ENCODE measurements at regions not wholly inside any gene's neighbourhood (a gene's known extent, or its start where the extent isn't known, plus 50 kb on each side); places are given as distances from the start of the nearest gene placed in this dataset.

DNA sequence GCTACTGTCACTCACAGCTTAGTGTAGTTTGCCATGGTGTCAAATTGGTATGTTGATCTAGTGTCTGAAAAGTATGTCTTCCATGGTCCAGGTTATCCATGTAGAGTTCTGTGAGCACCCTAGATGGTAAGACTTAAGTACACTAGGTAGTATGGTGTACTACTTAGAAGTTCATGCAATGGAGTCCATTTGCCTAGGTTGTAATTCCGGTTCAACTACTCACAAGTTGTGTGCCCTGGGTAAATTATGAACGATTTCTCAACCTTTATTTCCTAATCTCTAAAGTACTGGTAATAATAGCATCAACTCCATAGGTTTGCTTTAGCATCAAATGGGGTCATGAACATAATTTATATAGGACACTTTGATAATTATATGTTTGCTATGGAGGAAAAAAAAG, 666.2 kb upstream of the CELF2 start:
- Histone ChIP-seq H4K91ac (ENCODE audit: insufficient read depth, low read depth, low read length) (no peak overlapping the region), H3K4ac (ENCODE audit: low read depth, low read length) (no peak overlapping the region), H3K4me1 (ENCODE audit: control insufficient read depth, insufficient read depth, low read length) (no peaks in the 10 kb centered on the region), H3K9ac (ENCODE audit: low read depth, low read length) (no peak overlapping the region), H2AK5ac (ENCODE audit: low read depth, low read length) (no peak overlapping the region), H3K23ac (ENCODE audit: low read depth, low read length) (no peak overlapping the region), H2BK15ac (ENCODE audit: low read depth, low read length) (no peak overlapping the region), H2AFZ (replicated peaks; ENCODE audit: low read length, poor library complexity) (no peak overlapping the region), H4K20me1 (ENCODE audit: insufficient read depth, low read length) (no peaks in the 10 kb centered on the region), H3K18ac (ENCODE audit: low read depth, low read length) (no peak overlapping the region), H3K56ac (ENCODE audit: extremely low read depth, insufficient read depth, low read length) (no peak overlapping the region), H3K79me1 (ENCODE audit: low read depth in 1 of 2, low read length in 2 of 2) (no peaks in the 10 kb centered on the region), H3K36me3 (ENCODE audit: control insufficient read depth, insufficient read depth, low read length) (no peaks in the 10 kb centered on the region), H2BK20ac (ENCODE audit: low read depth, low read length) (no peak overlapping the region), H2BK5ac (ENCODE audit: low read depth, low read length, poor library complexity, severe bottlenecking) (no peak overlapping the region), H3K14ac (replicated peaks; ENCODE audit: low read depth, low read length) (no peak overlapping the region), H3K4me3 (ENCODE audit: insufficient read depth, low read depth, low read length) (no peak overlapping the region), H2BK120ac (ENCODE audit: low read depth, low read length) (no peak overlapping the region), H3K27ac (ENCODE audit: insufficient read depth, low read length) (no peak overlapping the region), H3K9me1 (ENCODE audit: insufficient read depth, low read length) (no peaks in the 10 kb centered on the region), H3K27me3 (ENCODE audit: control insufficient read depth, insufficient read depth, low read length) (no peaks in the 10 kb centered on the region), H3K4me2 (ENCODE audit: low read depth, low read length) (no peak overlapping the region), H4K8ac (ENCODE audit: low read depth in 2 of 2, low read length in 2 of 2) (no peak overlapping the region), H4K5ac (ENCODE audit: low read depth, low read length) (no peak overlapping the region), H2AK9ac (replicated peaks; ENCODE audit: low read depth, low read length, poor library complexity) (no peak overlapping the region), H3K9me3 (ENCODE audit: control insufficient read depth, insufficient read depth, low read length) (no peaks in the 10 kb centered on the region)
- dilution Hi-C loops (cut with HindIII; ENCODE audit: low sequenced_read_pairs, unreplicated experiment) = no loop called here
- no TSS peak for BruUV-seq (replicated peaks)
- intact Hi-C loops (cut with micrococcal nuclease) = no loop called here
- ChIA-PET CTCF (no interaction called here), POLR2A (ENCODE audit: unreplicated experiment) (no interaction called here)
- ATAC-seq (ENCODE audit: low read depth) (no peak), DNase-seq (no peak)
- no peak for TF ChIP-seq NFE2L2 (IDR thresholded peaks at IDR 0.05; ENCODE audit: low read depth, low read length)
- in situ Hi-C loops (cut with MboI; ENCODE audit: low sequenced_read_pairs) = no loop called here
- WGBS, 2 experiments (ENCODE audit: extremely low coverage in 2 of 2, insufficient read length in 1 of 2) = no CpG with 5 or more reads among the region's 2 CpGs

Measured in IMR-90 (cell line).